Midbrain (tissue), 1 donor: ENCODE measurements at regions not wholly inside any gene's neighbourhood (a gene's known extent, or its start where the extent isn't known, plus 50 kb on each side); places are given as distances from the start of the nearest gene placed in this dataset.
A peak's percentile ranks its signal among the peaks of the same experiment; 100 is the strongest.
"Not testable (repeated sequence)": the region's sequence is repeated elsewhere in the genome, so short reads cannot be mapped to it uniquely, and the experiment has no call there.

Experiments
- DNase-seq: peaks from one replicate; lab custom pipeline; 2025; lab: John Stamatoyannopoulos, UW

DNA sequence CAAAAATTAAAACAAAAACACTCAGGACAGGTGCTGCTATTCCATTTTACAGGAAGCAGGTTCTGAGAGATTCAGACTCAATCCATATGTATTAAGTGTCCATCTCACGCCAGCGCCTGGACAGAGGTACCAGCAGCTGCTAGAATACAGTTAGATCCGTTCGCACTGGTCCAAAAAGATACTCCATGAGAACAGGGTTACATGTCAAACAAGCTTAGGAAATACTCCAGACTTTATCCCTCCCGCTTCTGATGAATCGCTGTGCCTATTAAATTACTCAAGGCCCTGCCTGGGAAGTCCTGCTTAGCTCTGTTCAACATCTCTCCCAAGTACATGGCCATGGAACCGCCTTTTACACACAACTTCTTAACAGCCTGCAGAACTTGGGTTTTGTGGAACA lies 50.2 kb upstream of the SLC35C1 start:
- DNase-seq, result no peak

- no peak for DNase-seq
These were observed 50.7 kb upstream of the SLC35C1 start for GRCh38 chr11:45754261-45754709.

DNA sequence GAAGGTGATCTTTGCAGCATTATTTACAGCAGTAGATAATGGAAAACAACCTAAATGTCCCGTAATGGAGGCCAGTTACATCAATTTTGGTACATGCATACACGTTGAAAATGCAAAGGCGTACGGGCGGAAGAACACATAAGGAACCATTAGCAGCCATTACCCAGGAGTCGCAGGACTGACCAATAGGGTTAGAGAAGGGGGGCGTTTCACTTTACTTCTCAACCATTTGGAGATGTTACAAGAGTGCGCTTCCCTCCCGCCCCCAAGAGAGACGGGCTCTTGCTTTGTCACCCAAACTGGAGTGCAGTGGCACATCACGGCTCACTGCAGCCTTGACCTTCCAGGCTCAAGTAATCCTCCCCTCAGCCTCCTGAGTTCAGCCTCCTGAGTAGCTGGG lies 52.8 kb upstream of the SLC35C1 start:
- DNase-seq, result no peak

DNA sequence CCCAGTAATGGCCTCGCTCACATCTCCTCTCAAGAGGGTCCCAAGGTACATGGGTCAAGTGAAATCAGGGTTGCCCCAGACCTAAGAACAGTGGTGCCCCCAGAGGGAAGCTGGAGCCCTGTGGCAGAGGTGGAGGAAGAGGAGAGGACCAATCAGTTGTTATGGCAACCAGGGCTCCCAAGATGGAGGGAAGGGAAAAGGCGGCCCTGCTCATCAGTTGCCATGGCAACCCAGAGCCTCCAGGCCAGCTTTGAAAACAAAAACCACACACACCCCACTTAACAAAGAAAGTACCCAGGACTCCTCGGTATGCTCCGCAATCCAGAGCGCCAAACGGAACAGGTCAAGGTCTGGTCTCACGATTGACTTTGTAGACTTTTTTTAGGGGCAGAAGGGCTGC lies 53.5 kb upstream of the SLC35C1 start:
- no peak for DNase-seq

DNA sequence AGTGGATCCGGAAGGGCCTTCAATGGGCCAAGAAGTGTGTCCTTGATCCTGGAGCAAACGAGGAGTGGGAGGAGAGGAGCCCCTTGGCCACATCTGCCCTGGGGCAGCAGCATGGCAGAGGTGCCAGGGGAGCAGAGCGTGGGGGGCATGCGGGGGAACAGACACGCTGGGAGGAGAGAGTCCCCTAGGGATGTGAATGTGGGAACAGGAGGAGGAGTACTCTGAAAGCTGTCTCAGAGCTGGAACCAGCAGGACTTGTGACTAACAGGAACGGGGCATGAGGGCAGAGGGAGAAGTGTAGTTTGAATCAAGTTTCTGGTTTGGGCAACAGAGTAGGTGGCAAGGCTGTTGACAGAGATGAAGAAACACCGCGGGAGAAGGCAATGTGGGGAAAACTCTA lies 54.5 kb upstream of the SLC35C1 start:
- no peak for DNase-seq

- DNase-seq, result no peak
These were observed 56.1 kb upstream of the SLC35C1 start for GRCh38 chr11:45748801-45749200.

DNA sequence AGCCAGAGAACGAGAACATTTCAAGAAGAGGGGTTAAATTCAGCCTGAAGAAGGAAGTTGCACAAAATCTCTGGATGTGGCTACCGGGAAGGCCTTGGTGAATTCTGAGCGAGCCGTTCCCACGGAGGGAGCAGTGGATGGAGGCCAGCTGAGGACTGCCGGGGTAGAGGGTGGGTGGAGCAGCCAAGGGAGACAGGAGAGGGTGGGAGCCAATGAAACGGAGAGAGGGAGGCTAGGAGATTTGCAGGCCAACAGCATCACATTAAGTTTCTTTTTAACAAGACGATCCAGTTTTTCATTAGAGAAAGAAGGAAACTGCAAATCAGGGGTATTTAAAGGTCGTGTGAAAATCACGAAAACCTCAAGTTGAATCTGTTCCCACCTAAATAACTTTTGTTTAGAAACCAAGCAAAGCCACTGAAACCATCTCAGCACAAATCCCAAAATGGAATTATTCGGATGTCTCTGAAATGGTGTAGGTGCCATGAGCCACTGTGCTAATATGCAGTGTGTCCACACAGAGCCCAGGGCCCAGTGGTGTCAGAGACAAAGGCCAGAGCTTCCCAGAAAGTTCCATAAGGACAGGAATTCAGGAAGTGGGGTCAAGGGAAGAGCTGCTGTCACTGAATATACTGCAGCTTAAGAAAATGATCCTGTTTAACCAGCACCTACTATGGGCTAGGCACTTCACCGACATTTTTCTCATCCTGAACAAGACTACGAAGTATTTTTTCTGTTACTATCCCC lies 59.7 kb upstream of the SLC35C1 start:
- peak; percentile 39 for DNase-seq

GRCh38 chr11:45743556-45744468 lies 61.1 kb upstream of the SLC35C1 start:
- no peak for DNase-seq

DNA sequence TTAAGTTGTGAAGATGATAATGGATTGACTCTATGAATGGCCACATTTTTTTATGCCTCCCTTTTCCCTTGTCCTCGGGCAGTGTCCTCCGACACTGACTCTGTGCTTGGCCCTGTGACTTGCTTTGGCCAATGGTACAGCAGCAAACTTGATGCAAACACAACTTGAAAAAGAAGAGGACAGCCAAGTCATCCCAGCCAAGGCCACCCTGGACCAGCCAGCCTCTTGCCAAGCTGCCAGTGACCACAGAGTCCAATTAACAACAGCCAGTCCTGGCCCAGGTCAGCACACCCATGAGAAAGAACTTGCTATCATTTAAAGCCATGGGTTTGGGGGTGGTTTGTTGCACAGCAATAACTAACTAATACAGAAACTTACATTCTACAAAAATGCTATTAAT lies 63.4 kb upstream of the SLC35C1 start:
- DNase-seq, result no peak

DNA sequence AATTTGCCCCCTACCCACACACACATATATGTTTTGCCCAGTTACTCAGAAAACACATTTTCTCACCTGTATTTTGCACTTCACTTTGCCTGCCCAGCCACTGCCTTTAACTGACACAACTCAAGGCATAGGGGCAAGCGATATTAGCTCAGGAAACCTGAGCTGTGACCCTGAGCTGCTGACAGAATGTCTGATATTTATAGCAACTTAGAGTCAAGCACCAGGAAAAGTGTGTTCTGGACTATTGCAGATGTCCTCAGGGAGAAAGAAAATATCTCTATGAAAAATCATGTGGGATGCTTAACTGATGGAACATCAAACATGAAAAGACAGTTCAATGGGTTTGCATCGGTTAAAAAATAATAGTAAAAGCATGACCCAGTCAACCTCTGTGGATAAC lies 63.9 kb upstream of the SLC35C1 start:
- no peak for DNase-seq

- no peak for DNase-seq
These were observed 65.1 kb upstream of the SLC35C1 start for GRCh38 chr11:45739866-45740265.

GRCh38 chr11:45739071-45739470 lies 65.9 kb upstream of the SLC35C1 start:
- DNase-seq, result not testable (repeated sequence)

DNA sequence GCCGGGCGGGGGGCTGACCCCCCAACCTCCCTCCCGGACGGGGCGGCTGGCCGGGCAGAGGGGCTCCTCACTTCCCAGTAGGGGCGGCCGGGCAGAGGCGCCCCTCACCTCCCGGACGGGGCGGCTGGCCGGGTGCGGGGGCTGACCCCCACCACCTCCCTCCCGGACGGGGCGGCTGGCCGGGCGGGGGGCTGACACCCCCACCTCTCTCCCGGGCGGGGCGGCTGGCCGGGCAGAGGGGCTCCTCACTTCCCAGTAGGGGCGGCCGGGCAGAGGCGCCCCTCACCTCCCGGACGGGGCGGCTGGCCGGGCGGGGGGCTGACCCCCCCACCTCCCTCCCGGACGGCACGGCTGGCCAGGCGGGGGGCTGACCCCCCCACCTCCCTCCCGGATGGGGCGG lies 66.8 kb upstream of the SLC35C1 start:
- not testable (repeated sequence) for DNase-seq

DNA sequence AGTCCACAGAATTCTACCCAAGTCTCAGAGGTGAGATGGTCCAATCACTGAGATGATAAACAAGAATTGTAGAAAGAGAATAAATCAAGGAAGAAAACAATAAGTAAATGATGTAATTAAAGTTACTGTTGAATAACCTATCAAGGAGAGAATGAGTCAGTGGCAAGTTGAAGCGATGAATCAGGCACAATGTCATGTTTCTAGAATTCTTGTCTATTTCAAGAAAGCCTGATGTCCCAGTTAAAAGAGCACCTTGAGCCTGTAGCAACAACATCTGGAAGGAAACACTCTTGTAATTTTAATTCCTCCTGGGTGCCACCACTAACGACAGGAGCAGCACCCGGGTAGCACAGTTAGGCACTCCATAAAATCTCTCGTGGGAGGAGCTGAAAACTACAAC lies 67.9 kb upstream of the SLC35C1 start:
- no peak for DNase-seq

DNA sequence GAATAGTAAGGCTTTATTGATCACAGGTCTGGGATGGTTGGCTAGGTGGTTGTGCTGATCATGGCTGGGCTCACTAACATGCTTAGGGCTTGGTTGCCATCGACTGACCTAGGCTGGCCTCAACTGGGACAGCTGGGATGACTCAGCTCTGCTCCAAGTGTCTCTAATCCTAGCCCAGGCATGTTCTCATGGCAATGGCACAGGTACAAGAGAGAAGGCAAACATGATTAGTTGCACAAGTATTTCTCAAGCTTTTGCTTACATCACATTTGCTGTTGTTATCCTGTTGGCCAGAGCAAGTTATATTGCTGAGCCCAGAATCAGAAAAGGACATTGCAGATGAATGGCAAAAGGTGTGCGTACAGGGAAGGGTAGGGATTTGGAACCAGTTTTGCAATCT lies 68.5 kb upstream of the SLC35C1 start:
- DNase-seq, result no peak

- DNase-seq, result no peak
These were observed 67.8 kb upstream of the CHST1 start for GRCh38 chr11:45733176-45733575.

- no peak for DNase-seq
These were observed 66.9 kb upstream of the CHST1 start for GRCh38 chr11:45732343-45732742.

DNA sequence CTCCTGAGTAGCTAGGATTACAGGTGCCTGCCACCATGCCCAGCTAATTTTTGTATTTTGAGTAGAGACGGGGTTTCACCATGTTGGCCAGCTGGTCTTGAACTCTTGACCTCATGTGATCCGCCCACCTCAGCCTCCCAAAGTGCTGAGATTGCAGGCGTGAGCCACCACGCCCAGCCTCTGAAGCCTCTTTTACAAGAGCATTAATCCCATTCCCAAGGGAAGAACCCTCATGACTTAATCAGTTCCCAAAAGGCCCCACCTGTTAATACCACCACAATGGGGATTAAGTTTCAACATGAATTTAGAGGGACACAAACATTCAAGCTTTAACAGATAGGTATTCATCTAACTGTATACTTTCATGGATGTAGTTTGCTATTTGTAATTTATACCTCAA lies 65.7 kb upstream of the CHST1 start:
- DNase-seq, result not testable (repeated sequence)

GRCh38 chr11:45730014-45730413 lies 64.6 kb upstream of the CHST1 start:
- DNase-seq, result no peak

- DNase-seq, result no peak
These were observed 61.2 kb upstream of the CHST1 start for GRCh38 chr11:45726493-45727054.

- no peak for DNase-seq
These were observed 60.5 kb upstream of the CHST1 start for GRCh38 chr11:45725776-45726492.

- DNase-seq, result no peak
These were observed 59.7 kb upstream of the CHST1 start for GRCh38 chr11:45725121-45725520.
